Naive B cell (primary cell): ENCODE measurements at regions not wholly inside any gene's neighbourhood (a gene's known extent, or its start where the extent isn't known, plus 50 kb on each side); places are given as distances from the start of the nearest gene placed in this dataset.
"Not testable (repeated sequence)": the region's sequence is repeated elsewhere in the genome, so short reads cannot be mapped to it uniquely, and the experiment has no call there.

Experiments
- ATAC-seq, 2 donors: fragments of 150-1000 bp; cut with Tn5 transposase; 2 replicates each; pipeline ENCODE4 v1.10.0; 2021; ENCODE audit warnings: low read depth in 2 of 2, mild to moderate bottlenecking in 2 of 2, moderate library complexity in 2 of 2
- DNase-seq: peaks from one replicate; pipeline ENCODE4 v3.0.0; 2022
- H3K27ac Mint-ChIP-seq, 6 donors: one replicate each; pipeline ENCODE4 v1.8.0; 2020 to 2022; ENCODE audit warnings: mild to moderate bottlenecking in 6 of 6, mixed read lengths in 6 of 6, moderate library complexity in 5 of 6, inconsistent platforms in 2 of 6
- H3K27me3 Mint-ChIP-seq, 3 donors: one replicate each; pipeline ENCODE4 v1.8.0; 2021 to 2022; ENCODE audit warnings: mixed read lengths in 3 of 3, mild to moderate bottlenecking in 1 of 3
- H3K36me3 Mint-ChIP-seq, 2 donors: one replicate each; pipeline ENCODE4 v1.8.0; 2020 to 2022; ENCODE audit warnings: mixed read lengths in 2 of 2, inconsistent platforms in 1 of 2, mild to moderate bottlenecking in 1 of 2
- H3K4me1 Mint-ChIP-seq, 3 donors: one replicate each; pipeline ENCODE4 v1.8.0; 2020 to 2022; ENCODE audit warnings: mixed read lengths in 3 of 3, inconsistent platforms in 1 of 3, mild to moderate bottlenecking in 1 of 3, moderate library complexity in 1 of 3
- H3K4me3 Mint-ChIP-seq, 8 donors: one replicate each; pipeline ENCODE4 v1.8.0; 2020 to 2022; ENCODE audit warnings: mild to moderate bottlenecking in 8 of 8, mixed read lengths in 8 of 8, moderate library complexity in 8 of 8, inconsistent platforms in 2 of 8
- H3K9me3 Mint-ChIP-seq, 7 donors: one replicate each; pipeline ENCODE4 v1.8.0; 2020 to 2022; ENCODE audit warnings: mixed read lengths in 7 of 7, mild to moderate bottlenecking in 5 of 7, inconsistent platforms in 2 of 7, moderate library complexity in 1 of 7

DNA sequence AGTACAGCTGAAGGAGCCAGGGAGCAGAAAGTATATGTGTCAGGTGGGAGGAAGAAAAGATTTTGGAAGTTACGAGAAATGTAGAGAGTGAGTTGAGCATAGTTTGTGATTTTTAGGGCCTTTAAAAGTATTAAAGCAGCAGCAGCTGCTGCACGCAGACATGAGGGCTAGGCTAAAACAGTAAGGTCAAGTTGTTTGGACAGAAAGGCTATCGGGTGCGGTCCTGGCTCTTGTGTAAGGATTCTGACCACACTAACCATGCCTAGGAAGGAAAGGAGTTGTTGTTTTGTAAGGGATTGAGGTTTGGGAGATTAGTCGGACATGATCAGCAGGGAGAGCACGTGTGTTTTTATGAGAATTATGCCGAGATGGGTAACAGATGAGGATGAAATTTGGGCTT lies 991.6 kb upstream of the WWC1 start:
- H3K4me3 Mint-ChIP-seq, H3K27ac Mint-ChIP-seq, DNase-seq, H3K27me3 Mint-ChIP-seq, H3K36me3 Mint-ChIP-seq, ATAC-seq, H3K4me1 Mint-ChIP-seq: not testable (repeated sequence)
- peaks cover 0 to 27% (median 3%) of the 10 kb centered on the region in 7 donors for H3K9me3 Mint-ChIP-seq

DNA sequence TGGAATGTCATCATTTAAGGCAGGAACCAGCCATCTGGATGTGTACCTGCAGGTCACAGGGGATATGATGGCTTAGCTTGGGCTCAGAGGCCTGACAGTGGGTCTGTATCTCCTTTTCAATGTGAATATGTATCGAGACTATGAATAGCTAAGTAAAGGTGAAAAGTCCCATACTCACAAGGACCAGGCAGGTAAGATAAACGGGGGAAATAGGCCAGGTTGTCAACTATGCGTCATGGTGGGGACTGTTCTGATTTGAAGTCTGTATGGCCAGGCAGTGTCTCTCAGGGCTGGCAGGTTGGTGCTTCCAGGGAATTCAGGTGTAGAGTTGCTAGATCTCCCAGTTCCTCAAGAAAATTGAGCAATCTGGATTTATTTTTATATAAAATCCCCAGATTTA lies 987.9 kb upstream of the WWC1 start:
- no peaks in the 10 kb centered on the region for H3K27me3 Mint-ChIP-seq

DNA sequence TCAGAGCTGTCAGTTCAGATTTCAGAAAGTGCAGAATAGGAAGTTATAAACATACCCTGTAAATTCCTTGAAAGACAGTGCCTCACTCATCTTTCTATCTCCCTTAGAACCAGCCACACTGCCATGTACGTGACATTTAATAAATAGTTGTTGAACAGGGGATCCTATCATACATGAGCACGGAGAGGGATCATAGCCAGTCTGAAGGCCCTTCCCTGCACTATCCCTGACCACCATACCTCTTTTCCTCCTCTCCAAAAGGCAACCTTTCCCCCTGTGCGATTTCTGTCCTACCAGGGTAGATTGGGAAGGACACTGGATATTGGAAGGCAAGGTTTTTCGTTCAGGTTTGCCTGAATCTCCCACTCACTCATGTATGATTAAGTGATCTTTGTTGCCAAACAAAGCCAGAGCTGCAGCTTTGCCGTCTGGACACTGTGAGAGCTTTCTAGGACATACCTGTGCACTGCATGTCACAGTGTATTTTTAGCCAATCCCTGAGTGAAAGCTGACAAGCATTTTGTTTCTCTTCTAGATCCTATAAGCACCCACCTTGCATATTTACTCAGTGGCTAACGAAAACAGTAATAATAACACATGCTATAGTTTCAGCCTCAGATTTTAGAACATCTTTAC lies 986.5 kb upstream of the WWC1 start:
- H3K27ac Mint-ChIP-seq: no peak overlapping the region
- DNase-seq (no peak), ATAC-seq (no peak)
- no peak overlapping the region for H3K4me3 Mint-ChIP-seq
- H3K4me1 Mint-ChIP-seq: no peaks in the 10 kb centered on the region
- H3K36me3 Mint-ChIP-seq: no peaks in the 10 kb centered on the region
- H3K9me3 Mint-ChIP-seq: peaks cover 0 to 16% (median 3%) of the 10 kb centered on the region in 7 donors
- no peaks in the 10 kb centered on the region for H3K27me3 Mint-ChIP-seq

More for the DNA sequence above, 987.9 kb upstream of the WWC1 start:
- ATAC-seq: no peak
- no peak for DNase-seq
- Mint-ChIP-seq H3K4me1 (no peaks in the 10 kb centered on the region), H3K9me3 (peaks cover 0 to 26% (median 1%) of the 10 kb centered on the region in 7 donors), H3K4me3 (no peak overlapping the region), H3K27ac (no peak overlapping the region), H3K36me3 (no peaks in the 10 kb centered on the region)

DNA sequence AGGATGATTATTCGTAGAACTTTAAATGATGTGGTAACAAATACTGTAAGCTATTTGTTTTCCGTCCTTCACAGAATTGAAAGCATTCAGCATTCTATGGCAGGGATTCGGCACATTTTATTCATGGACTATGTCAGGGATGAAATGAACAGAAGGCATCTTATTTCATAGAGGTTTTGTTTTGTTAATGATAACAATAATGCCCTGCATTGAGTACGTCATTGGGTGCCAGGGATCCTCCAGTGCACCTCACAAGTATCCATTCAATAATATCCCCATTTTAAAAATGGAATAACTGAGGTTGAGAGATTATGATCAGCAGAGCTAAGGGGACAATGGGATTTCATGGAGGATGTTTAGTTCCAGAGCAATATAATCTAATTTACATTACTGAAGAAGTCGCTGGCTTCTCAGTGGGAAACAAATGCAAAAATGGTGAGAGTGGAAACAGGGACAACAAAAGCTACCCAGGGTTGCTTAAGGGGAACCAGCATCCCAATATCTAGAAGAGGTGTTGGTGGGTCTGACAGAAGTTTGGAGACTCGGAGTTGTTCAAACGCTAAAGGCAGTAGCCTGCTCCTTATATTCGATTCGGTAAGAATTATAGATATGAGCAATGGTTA lies 985.7 kb upstream of the WWC1 start:
- Mint-ChIP-seq H3K27ac (no peak overlapping the region), H3K9me3 (peaks cover 0 to 9% (median 3%) of the 10 kb centered on the region in 7 donors)
- no peak for ATAC-seq

DNA sequence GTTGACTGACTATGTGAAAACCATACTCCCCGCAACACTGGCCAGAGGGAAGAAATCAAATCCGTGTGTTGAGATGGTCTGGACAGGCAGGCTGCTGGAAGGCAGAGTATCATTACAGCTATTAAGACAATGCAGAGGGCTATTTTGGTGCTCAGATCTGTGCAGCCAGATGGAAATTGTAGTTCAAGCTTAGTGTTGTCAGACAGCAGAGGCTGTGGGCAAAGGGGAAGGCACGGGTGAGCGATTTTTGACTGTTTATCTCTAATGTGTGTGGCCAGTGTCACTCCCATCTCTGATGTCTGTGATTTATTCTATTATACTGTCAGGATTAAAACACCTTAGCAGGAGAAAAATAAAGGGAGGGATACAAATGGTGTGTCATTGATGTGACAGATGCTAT lies 984.4 kb upstream of the WWC1 start:
- Mint-ChIP-seq H3K27ac (no peak overlapping the region), H3K4me1 (no peaks in the 10 kb centered on the region), H3K36me3 (no peaks in the 10 kb centered on the region), H3K4me3 (no peak overlapping the region), H3K9me3 (peaks cover 0 to 7% (median 3%) of the 10 kb centered on the region in 7 donors), H3K27me3 (no peaks in the 10 kb centered on the region)
- ATAC-seq: no peak
- DNase-seq: no peak

More for the DNA sequence above, 985.7 kb upstream of the WWC1 start:
- no peak for DNase-seq
- no peaks in the 10 kb centered on the region for H3K4me1 Mint-ChIP-seq
- H3K36me3 Mint-ChIP-seq: no peaks in the 10 kb centered on the region
- no peaks in the 10 kb centered on the region for H3K27me3 Mint-ChIP-seq
- no peak overlapping the region for H3K4me3 Mint-ChIP-seq

DNA sequence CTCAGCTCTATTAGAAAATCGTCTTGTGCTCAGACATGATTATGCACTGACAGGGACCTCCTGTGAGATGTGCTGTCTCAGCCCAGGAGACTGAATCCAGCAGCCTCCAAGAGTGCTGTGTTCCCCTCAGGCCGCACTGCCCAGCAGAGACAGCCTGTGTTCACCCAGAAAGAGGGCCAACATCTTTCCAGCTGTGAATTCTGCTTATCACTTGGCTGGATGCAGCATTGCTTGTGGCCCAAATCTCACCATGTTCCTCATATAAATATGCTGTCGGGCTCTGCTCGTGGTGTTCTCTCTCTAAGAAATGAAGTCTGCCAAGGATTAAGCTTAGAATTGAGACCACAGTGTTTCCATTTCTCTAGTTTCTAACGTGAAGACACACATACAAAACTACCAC lies 983.0 kb upstream of the WWC1 start:
- Mint-ChIP-seq H3K27ac (no peak overlapping the region), H3K27me3 (no peaks in the 10 kb centered on the region)
- no peak for ATAC-seq

DNA sequence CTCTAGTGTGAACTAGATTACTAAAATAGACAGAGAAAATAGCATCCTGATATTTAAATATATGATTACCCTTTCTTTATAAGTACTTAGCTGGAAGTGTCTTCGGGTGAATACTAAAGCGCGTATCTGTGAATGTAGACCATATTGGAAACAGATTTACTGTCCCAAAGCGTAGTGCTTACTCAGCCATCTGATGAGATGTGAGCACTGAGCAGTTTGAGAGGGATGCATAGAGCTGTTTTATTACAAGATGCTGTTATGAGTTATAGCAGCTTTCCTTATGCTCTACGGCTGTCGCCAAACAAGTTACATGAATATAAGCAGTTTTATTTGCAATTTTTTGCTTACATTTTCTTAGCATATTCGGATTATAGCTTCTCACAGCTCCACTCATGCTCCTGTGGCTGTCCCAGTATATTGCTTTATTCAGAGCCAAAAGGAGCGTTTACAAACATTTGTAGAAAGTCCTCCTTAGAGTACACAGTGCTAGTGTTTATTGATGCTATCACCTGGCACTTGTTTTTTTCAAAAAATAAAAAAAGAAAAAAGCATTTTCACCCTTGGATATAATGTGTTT lies 981.4 kb upstream of the WWC1 start:
- Mint-ChIP-seq H3K27me3 (no peaks in the 10 kb centered on the region), H3K4me1 (no peaks in the 10 kb centered on the region), H3K36me3 (no peaks in the 10 kb centered on the region), H3K4me3 (no peak overlapping the region), H3K27ac (no peak overlapping the region), H3K9me3 (peaks cover 0 to 7% (median 0%) of the 10 kb centered on the region in 7 donors)
- DNase-seq: no peak
- ATAC-seq: no peak

More for the DNA sequence above, 983.0 kb upstream of the WWC1 start:
- Mint-ChIP-seq H3K4me3 (no peak overlapping the region), H3K36me3 (no peaks in the 10 kb centered on the region), H3K4me1 (no peaks in the 10 kb centered on the region), H3K9me3 (peaks cover 0 to 4% (median 0%) of the 10 kb centered on the region in 7 donors)
- DNase-seq: no peak

DNA sequence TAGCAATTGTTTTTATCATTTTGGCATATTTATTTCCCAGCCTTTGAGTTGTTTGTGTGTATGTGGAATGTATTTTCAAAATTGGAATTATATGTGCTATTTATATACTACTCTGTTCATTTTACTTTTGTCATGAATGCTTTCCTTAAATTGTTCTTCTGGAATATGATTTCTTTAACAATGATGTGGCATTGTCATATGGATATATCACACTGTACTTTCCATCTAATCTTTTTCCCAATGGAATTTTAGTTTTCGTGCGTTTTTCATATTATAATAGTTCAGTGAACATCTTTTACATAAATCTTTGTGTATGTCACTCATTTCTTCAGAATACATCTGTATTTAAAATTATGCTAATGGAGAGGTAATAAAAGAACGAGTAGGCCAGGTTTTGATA lies 980.1 kb upstream of the WWC1 start:
- Mint-ChIP-seq H3K27ac (no peak overlapping the region), H3K4me3 (no peak overlapping the region), H3K9me3 (peaks cover 0 to 7% (median 0%) of the 10 kb centered on the region in 7 donors), H3K27me3 (no peaks in the 10 kb centered on the region), H3K4me1 (no peaks in the 10 kb centered on the region), H3K36me3 (no peaks in the 10 kb centered on the region)
- ATAC-seq (no peak), DNase-seq (no peak)

DNA sequence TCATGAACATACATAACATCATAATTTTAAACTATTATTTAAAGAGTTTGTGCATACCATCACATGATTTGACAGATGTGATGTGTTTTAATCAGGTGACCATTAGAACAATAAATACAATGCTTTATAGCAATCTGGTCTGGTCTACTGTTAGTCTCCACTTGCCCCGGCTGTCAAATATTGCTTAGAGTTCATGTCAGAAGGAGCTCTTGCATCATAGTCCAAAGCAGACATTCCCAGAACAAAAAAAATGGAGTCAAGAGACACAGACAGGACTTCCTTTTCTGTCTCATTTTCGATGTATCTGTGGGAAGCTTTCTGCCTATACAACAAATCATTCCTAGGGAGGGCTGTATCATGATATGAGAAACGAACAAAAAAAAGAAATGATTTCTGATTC lies 979.2 kb upstream of the WWC1 start:
- Mint-ChIP-seq H3K4me1 (no peaks in the 10 kb centered on the region), H3K27ac (no peak overlapping the region), H3K27me3 (no peaks in the 10 kb centered on the region), H3K4me3 (no peak overlapping the region), H3K9me3 (peaks cover 0 to 7% (median 0%) of the 10 kb centered on the region in 7 donors), H3K36me3 (no peaks in the 10 kb centered on the region)
- DNase-seq (no peak), ATAC-seq (no peak)

DNA sequence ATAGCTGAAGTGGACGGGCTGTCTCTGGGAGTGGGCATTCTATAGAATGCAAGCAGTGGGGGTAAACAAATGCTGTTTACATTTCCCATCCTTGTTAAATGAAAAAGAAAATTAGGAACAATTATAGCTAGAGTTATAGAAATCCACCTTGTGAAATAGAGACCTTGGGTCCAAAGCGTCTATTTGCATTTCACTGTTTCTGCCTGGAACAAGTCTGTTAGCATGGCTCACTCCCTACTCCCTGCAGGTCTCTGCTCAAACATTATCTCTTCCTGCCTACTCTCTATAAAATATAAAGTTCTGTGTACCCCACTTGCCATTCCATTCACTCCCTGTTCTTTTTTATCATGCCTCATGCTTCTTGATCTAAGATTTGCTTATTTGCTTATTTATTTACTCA lies 975.7 kb upstream of the WWC1 start:
- Mint-ChIP-seq H3K4me3 (no peak overlapping the region), H3K27ac (no peak overlapping the region), H3K4me1 (no peaks in the 10 kb centered on the region), H3K36me3 (no peaks in the 10 kb centered on the region), H3K27me3 (no peaks in the 10 kb centered on the region), H3K9me3 (peaks cover 0 to 8% (median 0%) of the 10 kb centered on the region in 7 donors)
- no peak for ATAC-seq
- DNase-seq: no peak

DNA sequence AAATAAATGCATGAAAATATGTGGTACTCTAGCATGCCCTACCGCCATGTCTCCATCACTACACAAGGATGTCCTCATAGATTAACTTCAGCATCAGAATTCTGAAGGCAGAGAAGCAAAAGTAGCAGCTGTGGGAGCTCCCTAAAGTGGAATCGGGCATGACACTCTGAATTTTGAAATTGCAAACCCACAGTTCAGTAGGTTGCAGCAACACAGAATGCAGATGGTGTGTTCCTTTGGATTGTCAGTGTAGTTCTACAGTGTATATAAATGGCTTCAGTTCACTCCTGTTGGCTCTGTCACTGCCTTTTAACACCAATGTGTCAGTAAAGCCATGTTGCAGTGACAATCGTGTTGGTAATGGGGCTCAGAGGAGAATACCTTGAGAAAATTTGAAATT lies 973.6 kb upstream of the WWC1 start:
- H3K36me3 Mint-ChIP-seq: no peaks in the 10 kb centered on the region
- no peak overlapping the region for H3K27ac Mint-ChIP-seq
- ATAC-seq (no peak), DNase-seq (no peak)
- no peaks in the 10 kb centered on the region for H3K27me3 Mint-ChIP-seq
- H3K4me1 Mint-ChIP-seq: no peaks in the 10 kb centered on the region
- H3K9me3 Mint-ChIP-seq: peaks cover 0 to 8% (median 3%) of the 10 kb centered on the region in 7 donors
- no peak overlapping the region for H3K4me3 Mint-ChIP-seq

DNA sequence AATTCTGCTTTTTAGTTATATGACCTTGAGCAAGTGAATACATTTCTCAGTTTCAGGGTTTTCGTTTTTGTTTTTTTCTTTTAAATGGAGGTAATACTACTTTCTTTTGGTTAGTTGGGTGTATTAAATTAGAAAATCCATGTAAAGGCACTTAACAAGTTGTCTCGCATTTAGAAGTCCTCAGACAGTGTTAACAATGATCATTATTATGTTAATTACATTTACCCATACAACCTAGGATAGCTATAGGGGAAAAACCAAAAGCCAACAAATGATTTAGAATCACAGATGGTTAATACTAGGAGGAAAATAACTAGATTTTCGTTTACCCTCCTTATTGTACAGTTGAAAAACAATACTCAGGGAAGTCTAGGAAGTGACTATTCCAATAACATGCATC lies 972.2 kb upstream of the WWC1 start:
- H3K27ac Mint-ChIP-seq: no peak overlapping the region
- no peak for DNase-seq
- H3K9me3 Mint-ChIP-seq: peaks cover 0 to 5% (median 3%) of the 10 kb centered on the region in 7 donors
- no peaks in the 10 kb centered on the region for H3K4me1 Mint-ChIP-seq
- no peaks in the 10 kb centered on the region for H3K27me3 Mint-ChIP-seq
- no peak overlapping the region for H3K4me3 Mint-ChIP-seq
- no peak for ATAC-seq
- no peaks in the 10 kb centered on the region for H3K36me3 Mint-ChIP-seq

DNA sequence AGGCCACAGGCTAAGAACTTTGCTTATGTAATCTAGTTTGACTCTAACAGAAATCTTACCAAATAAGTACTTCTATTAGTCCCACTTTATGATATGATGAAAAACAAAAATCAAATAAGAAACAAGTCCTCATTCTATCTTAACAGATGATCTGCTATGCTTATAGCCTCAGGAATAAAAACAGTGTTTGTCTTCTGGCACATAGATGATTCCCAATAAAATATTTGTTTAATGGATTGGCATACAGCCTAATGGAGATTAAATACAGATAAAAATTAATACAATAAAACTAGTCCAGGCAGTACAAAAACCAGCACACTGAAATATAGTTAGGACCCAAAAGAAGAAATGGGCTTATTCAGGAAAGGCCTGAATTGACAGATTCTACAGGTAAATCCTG lies 971.4 kb upstream of the WWC1 start:
- H3K4me3 Mint-ChIP-seq: no peak overlapping the region
- no peaks in the 10 kb centered on the region for H3K27me3 Mint-ChIP-seq
- no peak for DNase-seq
- H3K4me1 Mint-ChIP-seq: no peaks in the 10 kb centered on the region
- peaks cover 0 to 5% (median 3%) of the 10 kb centered on the region in 7 donors for H3K9me3 Mint-ChIP-seq
- H3K36me3 Mint-ChIP-seq: no peaks in the 10 kb centered on the region
- no peak overlapping the region for H3K27ac Mint-ChIP-seq
- no peak for ATAC-seq

DNA sequence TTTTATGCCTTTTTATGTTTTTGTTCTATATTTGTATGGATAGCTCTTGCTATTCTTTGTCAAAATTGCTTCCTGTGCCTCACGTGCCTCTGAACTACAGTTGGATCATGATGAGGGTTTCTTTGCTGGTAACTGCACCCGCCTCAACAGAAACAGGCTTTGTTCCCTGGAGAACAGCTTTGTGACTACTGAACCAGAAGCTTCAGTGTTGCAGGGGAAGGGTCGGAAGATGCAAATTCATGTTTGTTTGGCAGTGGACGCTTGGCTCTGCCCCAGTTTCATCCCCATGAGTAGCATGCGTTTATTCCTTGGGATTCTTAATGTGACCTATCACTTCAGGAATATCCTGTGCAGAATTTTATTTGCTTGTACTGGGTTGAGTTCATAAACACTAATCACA lies 959.1 kb upstream of the WWC1 start:
- H3K27ac Mint-ChIP-seq: no peak overlapping the region
- ATAC-seq (no peak), DNase-seq (no peak)
- H3K4me1 Mint-ChIP-seq: no peaks in the 10 kb centered on the region
- H3K9me3 Mint-ChIP-seq: peaks cover under 1 to 16% (median 2%) of the 10 kb centered on the region in 7 donors
- H3K36me3 Mint-ChIP-seq: no peaks in the 10 kb centered on the region
- H3K4me3 Mint-ChIP-seq: no peak overlapping the region
- no peaks in the 10 kb centered on the region for H3K27me3 Mint-ChIP-seq
